Mesenteric fat pad (tissue), 1 donor: ENCODE measurements at regions not wholly inside any gene's neighbourhood (a gene's known extent, or its start where the extent isn't known, plus 50 kb on each side); places are given as distances from the start of the nearest gene placed in this dataset.

Experiments used
- DNase-seq: peaks from one replicate; pipeline ENCODE4 v3.0.0-alpha.2; 2020; ENCODE audit warnings: low spot score
- donor health status: DM: yes; HTN: yes; CAD: no.

- DNase-seq: no peak
Measured at GRCh38 chr3:178002113-178002512, 534.1 kb upstream of the KCNMB2 start.

GRCh38 chr3:178003756-178004155 is 532.5 kb upstream of the KCNMB2 start:
- no peak for DNase-seq

GRCh38 chr3:178005961-178006360 is 530.3 kb upstream of the KCNMB2 start:
- DNase-seq: no peak

GRCh38 chr3:178010306-178010705 is 525.9 kb upstream of the KCNMB2 start:
- no peak for DNase-seq

GRCh38 chr3:178019645-178020044 is 516.6 kb upstream of the KCNMB2 start:
- DNase-seq: no peak

GRCh38 chr3:178022599-178022998 is 513.6 kb upstream of the KCNMB2 start:
- DNase-seq: no peak

- DNase-seq: no peak
Measured at GRCh38 chr3:178028933-178029332, 507.3 kb upstream of the KCNMB2 start.

- no peak for DNase-seq
Measured at GRCh38 chr3:178036451-178037144, 499.6 kb upstream of the KCNMB2 start.

GRCh38 chr3:178041931-178042330 is 494.3 kb upstream of the KCNMB2 start:
- DNase-seq: no peak

- DNase-seq: no peak
Measured at GRCh38 chr3:178042376-178042775, 493.9 kb upstream of the KCNMB2 start.

GRCh38 chr3:178043084-178043483 is 493.2 kb upstream of the KCNMB2 start:
- no peak for DNase-seq

- no peak for DNase-seq
Measured at GRCh38 chr3:178044320-178044719, 491.9 kb upstream of the KCNMB2 start.

- no peak for DNase-seq
Measured at GRCh38 chr3:178047496-178047895, 488.7 kb upstream of the KCNMB2 start.

GRCh38 chr3:178048768-178049167 is 487.5 kb upstream of the KCNMB2 start:
- DNase-seq: no peak

- DNase-seq: no peak
Measured at GRCh38 chr3:178054471-178054870, 481.8 kb upstream of the KCNMB2 start.

- DNase-seq: no peak
Measured at GRCh38 chr3:178055939-178056338, 480.3 kb upstream of the KCNMB2 start.

- no peak for DNase-seq
Measured at GRCh38 chr3:178056868-178057267, 479.4 kb upstream of the KCNMB2 start.

- no peak for DNase-seq
Measured at GRCh38 chr3:178058629-178059028, 477.6 kb upstream of the KCNMB2 start.

- DNase-seq: no peak
Measured at GRCh38 chr3:178059119-178059518, 477.1 kb upstream of the KCNMB2 start.

GRCh38 chr3:178059836-178060235 is 476.4 kb upstream of the KCNMB2 start:
- DNase-seq: no peak

- DNase-seq: no peak
Measured at GRCh38 chr3:178060407-178060806, 475.8 kb upstream of the KCNMB2 start.

GRCh38 chr3:178062126-178062525 is 474.1 kb upstream of the KCNMB2 start:
- no peak for DNase-seq

- DNase-seq: no peak
Measured at GRCh38 chr3:178063461-178063860, 472.8 kb upstream of the KCNMB2 start.

- no peak for DNase-seq
Measured at GRCh38 chr3:178067721-178068120, 468.5 kb upstream of the KCNMB2 start.
